Fibroblast of lung (primary cell): ENCODE measurements at regions not wholly inside any gene's neighbourhood (a gene's known extent, or its start where the extent isn't known, plus 50 kb on each side); places are given as distances from the start of the nearest gene placed in this dataset.

ENCODE experiments used
- DNase-seq, 2 donors: peaks; one replicate each; pipeline versions ENCODE4 v3.0.0 to v3.0.0-alpha.2; 2010; ENCODE audit warnings: low read depth in 2 of 2
- H2AFZ ChIP-seq: 2 replicates; pipeline ENCODE4 v1.5.1; 2012; ENCODE audit warnings: low read length, control low read depth, inconsistent platforms
- H3K27ac ChIP-seq: 2 replicates; pipeline ENCODE4 v1.5.1; 2011; ENCODE audit warnings: low read length, control low read depth; ENCODE audit not compliant: insufficient read depth
- H3K27me3 ChIP-seq: 2 replicates; pipeline ENCODE4 v1.5.1; 2011; ENCODE audit warnings: mild to moderate bottlenecking, low read length; ENCODE audit not compliant: control insufficient read depth, insufficient read depth
- H3K36me3 ChIP-seq: 2 replicates; pipeline ENCODE4 v1.5.1; 2011; ENCODE audit warnings: low read length; ENCODE audit not compliant: control insufficient read depth, insufficient read depth
- H3K4me1 ChIP-seq: 2 replicates; pipeline ENCODE4 v1.5.1; 2011; ENCODE audit warnings: low read length; ENCODE audit not compliant: control insufficient read depth, insufficient read depth; ENCODE audit errors: extremely low read depth
- H3K4me2 ChIP-seq: 2 replicates; pipeline ENCODE4 v1.5.1; 2011; ENCODE audit warnings: low read length, control low read depth; ENCODE audit not compliant: insufficient read depth; ENCODE audit errors: extremely low read depth
- H3K4me3 ChIP-seq, 4 experiments: fragments of 200-600 bp in 1 of 4; sonication (generic) in 1 of 4; replicated peaks in 1 of 4; 2 replicates each; pipeline ENCODE4 v1.5.1; 2011 to 2016; ENCODE audit warnings: low read length in 4 of 4, low read depth in 3 of 4, mild to moderate bottlenecking in 3 of 4, control low read depth in 2 of 4, inconsistent platforms in 1 of 4, mixed read lengths in 1 of 4; ENCODE audit not compliant: insufficient read depth in 1 of 4; ENCODE audit errors: control extremely low read depth in 1 of 4
- H3K79me2 ChIP-seq: 2 replicates; pipeline ENCODE4 v1.5.1; 2012; ENCODE audit warnings: mild to moderate bottlenecking, low read length, inconsistent platforms; ENCODE audit not compliant: control insufficient read depth, insufficient read depth
- H3K9ac ChIP-seq: 2 replicates; pipeline ENCODE4 v1.5.1; 2011; ENCODE audit warnings: mild to moderate bottlenecking, low read length, control low read depth; ENCODE audit not compliant: insufficient read depth
- H3K9me3 ChIP-seq: 2 replicates; pipeline ENCODE4 v1.5.1; 2012; ENCODE audit warnings: low read depth, low read length; ENCODE audit not compliant: control insufficient read depth, insufficient read depth
- H4K20me1 ChIP-seq: 2 replicates; pipeline ENCODE4 v1.5.1; 2011; ENCODE audit warnings: low read length; ENCODE audit not compliant: control insufficient read depth, insufficient read depth; ENCODE audit errors: extremely low read depth
- CTCF ChIP-seq, 2 donors: IDR thresholded peaks in 1 of 2; conservative IDR thresholded peaks in 1 of 2; 1 replicate in 1 of 2; 2 replicates in 1 of 2; pipeline ENCODE4 v1.5.1; 2011 to 2012; ENCODE audit warnings: low read length in 2 of 2, control low read depth in 1 of 2, inconsistent platforms in 1 of 2, low read depth in 1 of 2, mild to moderate bottlenecking in 1 of 2
- EZH2 ChIP-seq: IDR thresholded peaks from 2 replicates; pipeline ENCODE4 v1.5.1; 2012; ENCODE audit warnings: low read length, control low read depth, mild to moderate bottlenecking; ENCODE audit errors: missing control alignments

GRCh38 chr6:100948381-100949133 is 67.4 kb upstream of the ASCC3 start:
- H4K20me1 ChIP-seq = no peaks in the 10 kb centered on the region
- H2AFZ ChIP-seq = no peak overlapping the region
- no peak for DNase-seq
- H3K4me3 ChIP-seq = no peak overlapping the region
- no peaks in the 10 kb centered on the region for H3K36me3 ChIP-seq
- H3K9ac ChIP-seq = no peak overlapping the region
- no peak overlapping the region for H3K27ac ChIP-seq
- no peaks in the 10 kb centered on the region for H3K79me2 ChIP-seq
- H3K4me1 ChIP-seq = no peaks in the 10 kb centered on the region
- TF ChIP-seq EZH2 (no peak), CTCF (conservative IDR thresholded peaks at IDR 0.05 in 1 of 2, IDR thresholded peaks at IDR 0.05 in 1 of 2; ENCODE audit: low read depth in 1 of 2, low read length in 2 of 2) (no peak)
- no peak overlapping the region for H3K4me2 ChIP-seq
- H3K27me3 ChIP-seq = no peaks in the 10 kb centered on the region
- H3K9me3 ChIP-seq = no peaks in the 10 kb centered on the region

- no peaks in the 10 kb centered on the region for H3K79me2 ChIP-seq
- H2AFZ ChIP-seq = no peak overlapping the region
- H3K4me2 ChIP-seq = no peak overlapping the region
- H3K9ac ChIP-seq = no peak overlapping the region
- H3K4me1 ChIP-seq = no peaks in the 10 kb centered on the region
- TF ChIP-seq EZH2 (no peak), CTCF (conservative IDR thresholded peaks at IDR 0.05 in 1 of 2, IDR thresholded peaks at IDR 0.05 in 1 of 2; ENCODE audit: low read depth in 1 of 2, low read length in 2 of 2) (no peak)
- no peak overlapping the region for H3K4me3 ChIP-seq
- no peaks in the 10 kb centered on the region for H3K36me3 ChIP-seq
- H3K9me3 ChIP-seq = no peaks in the 10 kb centered on the region
- no peak for DNase-seq
- no peak overlapping the region for H3K27ac ChIP-seq
- H3K27me3 ChIP-seq = no peaks in the 10 kb centered on the region
- H4K20me1 ChIP-seq = no peaks in the 10 kb centered on the region
Observed at GRCh38 chr6:100952006-100952405, 70.9 kb upstream of the ASCC3 start.

DNA sequence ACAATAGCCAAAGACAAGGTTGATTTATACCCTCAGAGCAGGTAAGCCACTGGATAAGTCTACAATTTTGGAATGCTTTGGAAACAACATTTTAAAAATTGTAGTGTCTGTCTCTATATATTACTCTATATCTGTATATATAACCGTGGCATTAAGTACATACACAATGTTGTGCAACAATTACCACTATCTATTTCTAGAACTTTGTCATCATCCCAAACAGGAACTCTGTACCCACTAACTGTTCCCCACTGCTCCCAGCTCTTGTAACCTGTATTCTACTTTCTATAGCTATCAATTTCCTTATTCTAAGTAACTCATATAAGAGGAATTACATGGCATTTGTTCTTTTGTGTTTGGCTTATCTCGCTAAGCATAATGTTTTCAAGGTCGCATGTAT is 78.2 kb upstream of the ASCC3 start:
- Histone ChIP-seq H3K27ac (no peak overlapping the region), H3K4me2 (no peak overlapping the region), H3K36me3 (no peaks in the 10 kb centered on the region), H4K20me1 (no peaks in the 10 kb centered on the region), H3K9ac (no peak overlapping the region), H3K9me3 (no peaks in the 10 kb centered on the region), H2AFZ (no peak overlapping the region), H3K4me3 (no peak overlapping the region), H3K27me3 (no peaks in the 10 kb centered on the region), H3K4me1 (no peaks in the 10 kb centered on the region), H3K79me2 (no peaks in the 10 kb centered on the region)
- TF ChIP-seq CTCF (conservative IDR thresholded peaks at IDR 0.05 in 1 of 2, IDR thresholded peaks at IDR 0.05 in 1 of 2; ENCODE audit: low read depth in 1 of 2, low read length in 2 of 2) = no peak
- TF ChIP-seq EZH2 = no peak
- no peak for DNase-seq
